C4-2B (cell line): ENCODE measurements at regions not wholly inside any gene's neighbourhood (a gene's known extent, or its start where the extent isn't known, plus 50 kb on each side); places are given as distances from the start of the nearest gene placed in this dataset.

ENCODE experiments used
- H3K27ac ChIP-seq: fragments of 450-650 bp; 2 replicates; pipeline ENCODE4 v1.5.1; 2017
- CTCF ChIP-seq: fragments of 450-650 bp; conservative IDR thresholded peaks from 2 replicates; pipeline ENCODE4 v1.5.1; 2017; ENCODE audit warnings: mild to moderate bottlenecking
- ZFX ChIP-seq: fragments of 450-650 bp; IDR thresholded peaks from 2 replicates; pipeline ENCODE4 v1.6.1; 2017

- no peak for TF ChIP-seq ZFX
- TF ChIP-seq CTCF = no peak
- H3K27ac ChIP-seq = no peak overlapping the region
Observed at GRCh38 chr15:96672629-96673028, 342.1 kb downstream of the NR2F2 start.

GRCh38 chr15:96678386-96678785 lies 347.9 kb downstream of the NR2F2 start:
- TF ChIP-seq ZFX (no peak), CTCF (no peak)
- no peak overlapping the region for H3K27ac ChIP-seq

GRCh38 chr15:96687388-96688107 lies 357.0 kb downstream of the NR2F2 start:
- no peak overlapping the region for H3K27ac ChIP-seq
- TF ChIP-seq CTCF (0 out of 2 replicates have a peak, but pooled peaks have one; percentile 4), ZFX (no peak)

- TF ChIP-seq ZFX (no peak), CTCF (no peak)
- no peak overlapping the region for H3K27ac ChIP-seq
Observed at GRCh38 chr15:96690733-96691132, 360.2 kb downstream of the NR2F2 start.

- H3K27ac ChIP-seq = no peak overlapping the region
- no peak for TF ChIP-seq ZFX
- TF ChIP-seq CTCF = no peak
Observed at GRCh38 chr15:96692826-96693225, 362.3 kb downstream of the NR2F2 start.

GRCh38 chr15:96693515-96693914 lies 363.0 kb downstream of the NR2F2 start:
- H3K27ac ChIP-seq = no peak overlapping the region
- TF ChIP-seq ZFX (no peak), CTCF (no peak)

- TF ChIP-seq ZFX = no peak
- TF ChIP-seq CTCF = no peak
- no peak overlapping the region for H3K27ac ChIP-seq
Observed at GRCh38 chr15:96693990-96694517, 363.6 kb downstream of the NR2F2 start.
